MM.1S (cell line): ENCODE measurements at regions not wholly inside any gene's neighbourhood (a gene's known extent, or its start where the extent isn't known, plus 50 kb on each side); places are given as distances from the start of the nearest gene placed in this dataset.

Experiments
- DNase-seq: peaks from one replicate; pipeline ENCODE4 v3.0.0-alpha.2; 2015
- H2AFZ ChIP-seq: fragments of 300-600 bp; sonication (generic); 2 replicates; pipeline ENCODE4 v1.6.0; 2016; ENCODE audit warnings: antibody characterized with exemption, low read length
- H3F3A ChIP-seq: fragments of 300-600 bp; sonication (generic); 2 replicates; pipeline ENCODE4 v1.6.1; 2016; ENCODE audit warnings: mild to moderate bottlenecking, antibody characterized with exemption, low read length, moderate library complexity, mixed read lengths; ENCODE audit not compliant: insufficient read depth
- H3K27ac ChIP-seq: fragments of 300-600 bp; sonication (generic); 2 replicates; pipeline ENCODE4 v1.5.1; 2016; ENCODE audit warnings: mild to moderate bottlenecking, low read length
- H3K27me3 ChIP-seq: fragments of 300-600 bp; sonication (generic); replicated peaks from 2 replicates; pipeline ENCODE4 v1.6.0; 2016; ENCODE audit warnings: low read length; ENCODE audit not compliant: insufficient read depth
- H3K36me3 ChIP-seq: fragments of 300-600 bp; sonication (generic); replicated peaks from 2 replicates; pipeline ENCODE4 v1.6.1; 2016; ENCODE audit warnings: mild to moderate bottlenecking, low read length, mixed read lengths; ENCODE audit not compliant: insufficient read depth
- H3K4me1 ChIP-seq: fragments of 300-600 bp; sonication (generic); 2 replicates; pipeline ENCODE4 v1.6.1; 2016; ENCODE audit warnings: low read length, mixed read lengths
- H3K4me2 ChIP-seq: fragments of 300-600 bp; sonication (generic); 2 replicates; pipeline ENCODE4 v1.6.0; 2016; ENCODE audit warnings: low read depth, low read length
- H3K4me3 ChIP-seq: fragments of 300-600 bp; sonication (generic); 2 replicates; pipeline ENCODE4 v1.5.1; 2016; ENCODE audit warnings: low read length, mixed read lengths
- H3K79me2 ChIP-seq: fragments of 300-600 bp; sonication (generic); 2 replicates; pipeline ENCODE4 v1.6.1; 2016; ENCODE audit warnings: mixed run types, low read length, mixed read lengths
- H3K9ac ChIP-seq: fragments of 300-600 bp; sonication (generic); 2 replicates; pipeline ENCODE4 v1.6.1; 2016; ENCODE audit warnings: low read length, mixed read lengths
- H3K9me2 ChIP-seq: fragments of 300-600 bp; sonication (generic); replicated peaks from 2 replicates; pipeline ENCODE4 v1.6.1; 2016; ENCODE audit warnings: mild to moderate bottlenecking, low read length, mixed read lengths; ENCODE audit not compliant: insufficient read depth
- H3K9me3 ChIP-seq: fragments of 300-600 bp; sonication (generic); replicated peaks from 2 replicates; pipeline ENCODE4 v1.6.1; 2016; ENCODE audit warnings: mild to moderate bottlenecking, low read length, mixed read lengths; ENCODE audit not compliant: insufficient read depth
- H4K20me1 ChIP-seq: fragments of 300-600 bp; sonication (generic); 2 replicates; pipeline ENCODE4 v1.6.1; 2016; ENCODE audit warnings: mild to moderate bottlenecking, low read length, moderate library complexity, mixed read lengths; ENCODE audit not compliant: insufficient read depth
- CTCF ChIP-seq: fragments of 300-600 bp; sonication (generic); IDR thresholded peaks from 2 replicates; pipeline ENCODE4 v1.5.1; 2016; ENCODE audit warnings: antibody characterized with exemption, low read length, mixed read lengths
- EZH2 ChIP-seq: fragments of 300-600 bp; sonication (generic); optimal IDR thresholded peaks from 2 replicates; pipeline ENCODE3; 2017; ENCODE audit warnings: low read depth, mild to moderate bottlenecking, antibody characterized with exemption, low read length, mixed read lengths
- EZH2phosphoT487 ChIP-seq: fragments of 300-600 bp; sonication (generic); IDR thresholded peaks from 2 replicates; pipeline ENCODE4 v1.6.1; 2018; ENCODE audit warnings: antibody characterized with exemption, low read length

DNA sequence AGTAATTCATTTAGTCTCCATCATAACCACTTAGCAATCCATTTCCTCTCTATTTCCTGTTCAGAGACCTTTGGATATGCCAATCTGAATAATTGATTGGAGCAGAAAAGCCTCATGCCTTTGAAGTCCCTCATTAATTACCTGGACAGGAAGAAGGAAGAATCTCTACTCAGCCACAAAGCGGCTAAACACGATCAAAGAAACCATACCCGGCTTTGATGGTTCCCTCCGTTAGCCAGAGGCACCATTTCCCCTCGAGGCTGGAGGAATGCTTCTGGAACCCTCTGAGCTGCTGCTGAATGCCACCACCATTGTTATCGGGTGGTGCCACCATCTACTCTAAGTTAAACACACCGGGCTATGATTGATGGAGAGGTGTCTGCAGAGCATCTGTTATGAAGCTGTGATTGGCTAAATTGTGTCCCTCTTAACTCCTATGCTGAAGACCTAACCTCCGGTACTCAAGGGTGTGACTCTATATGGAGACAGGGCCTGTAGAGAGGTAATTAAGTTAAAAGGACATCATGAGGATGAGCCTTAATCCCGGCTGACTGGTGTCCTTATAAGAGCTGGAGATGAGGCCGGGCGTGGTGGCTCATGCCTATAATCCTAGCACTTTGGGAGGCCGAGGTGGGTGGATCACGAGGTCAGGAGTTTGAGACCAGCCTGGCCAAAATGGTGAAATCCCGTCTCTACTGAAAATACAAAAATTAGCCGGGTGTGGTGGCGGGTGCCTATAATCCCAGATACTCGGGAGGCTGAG is 168.6 kb downstream of the CTTN start:
- H3F3A ChIP-seq: no peaks in the 10 kb centered on the region
- H3K4me1 ChIP-seq: no peaks in the 10 kb centered on the region
- no peak overlapping the region for H3K27ac ChIP-seq
- H4K20me1 ChIP-seq: no peaks in the 10 kb centered on the region
- H3K9me2 ChIP-seq: no peaks in the 10 kb centered on the region
- no peak overlapping the region for H3K4me3 ChIP-seq
- H3K9ac ChIP-seq: no peak overlapping the region
- DNase-seq: no peak
- peaks cover 89% of the 10 kb centered on the region for H3K27me3 ChIP-seq
- TF ChIP-seq EZH2phosphoT487 (no peak), EZH2 (no peak), CTCF (no peak)
- no peaks in the 10 kb centered on the region for H3K79me2 ChIP-seq
- no peaks in the 10 kb centered on the region for H3K9me3 ChIP-seq
- H3K36me3 ChIP-seq: no peaks in the 10 kb centered on the region
- no peak overlapping the region for H2AFZ ChIP-seq
- no peak overlapping the region for H3K4me2 ChIP-seq

- TF ChIP-seq CTCF (no peak), EZH2 (no peak), EZH2phosphoT487 (no peak)
- Histone ChIP-seq H3K9me3 (no peaks in the 10 kb centered on the region), H4K20me1 (no peaks in the 10 kb centered on the region), H3K4me3 (no peak overlapping the region), H3K9ac (no peak overlapping the region), H3K4me1 (no peaks in the 10 kb centered on the region), H3K36me3 (no peaks in the 10 kb centered on the region), H3K79me2 (no peaks in the 10 kb centered on the region), H3K27ac (no peak overlapping the region), H3F3A (no peaks in the 10 kb centered on the region), H2AFZ (no peak overlapping the region), H3K4me2 (no peak overlapping the region), H3K27me3 (peaks cover 88% of the 10 kb centered on the region), H3K9me2 (no peaks in the 10 kb centered on the region)
- no peak for DNase-seq
These were observed 169.3 kb downstream of the CTTN start for GRCh38 chr11:70567680-70568034.

DNA sequence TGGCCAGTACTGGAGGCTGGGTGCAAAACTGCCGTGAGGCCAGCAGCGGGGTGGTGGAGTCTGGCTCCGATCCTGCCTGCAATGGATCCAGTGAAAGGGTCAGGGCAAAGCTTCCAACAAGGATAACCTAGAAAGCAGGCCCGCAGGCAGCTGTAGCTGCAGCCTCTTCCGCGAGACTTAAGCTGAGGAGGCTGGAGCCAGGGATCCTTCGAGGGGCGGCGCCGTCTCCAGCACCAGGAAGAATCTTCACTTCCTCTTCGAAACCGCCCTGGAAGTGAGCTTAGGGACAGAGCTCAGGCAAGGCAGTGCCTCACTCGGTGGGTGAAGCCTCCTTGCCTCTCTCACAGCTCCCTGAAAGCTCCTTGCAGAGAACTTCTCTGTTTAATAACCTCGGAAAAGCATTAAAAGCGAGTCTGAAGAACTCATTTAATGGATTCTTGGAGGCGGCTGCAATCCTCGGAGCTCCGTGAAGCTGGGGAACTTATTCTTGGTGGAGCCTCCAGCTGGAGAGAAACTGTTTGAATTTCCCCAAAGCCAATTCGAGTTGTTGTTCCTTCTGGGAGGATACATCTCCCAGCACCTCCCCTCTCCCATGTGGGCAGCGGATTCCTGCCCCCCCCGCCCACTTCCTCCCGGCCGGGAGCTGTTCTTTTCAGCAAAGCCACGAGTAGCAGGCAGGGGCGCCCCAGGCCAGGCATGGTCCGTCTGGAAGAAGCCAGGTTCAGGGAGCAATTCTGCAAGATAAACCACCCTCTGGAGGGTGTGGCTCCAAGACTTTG is 169.9 kb downstream of the CTTN start:
- H3K27me3 ChIP-seq: peaks cover 86% of the 10 kb centered on the region
- no peaks in the 10 kb centered on the region for H3K9me2 ChIP-seq
- H3K79me2 ChIP-seq: no peaks in the 10 kb centered on the region
- H2AFZ ChIP-seq: no peak overlapping the region
- no peak overlapping the region for H3K27ac ChIP-seq
- H4K20me1 ChIP-seq: no peaks in the 10 kb centered on the region
- no peak overlapping the region for H3K4me2 ChIP-seq
- H3K4me1 ChIP-seq: no peaks in the 10 kb centered on the region
- no peaks in the 10 kb centered on the region for H3K9me3 ChIP-seq
- H3F3A ChIP-seq: no peaks in the 10 kb centered on the region
- DNase-seq: no peak
- no peak overlapping the region for H3K4me3 ChIP-seq
- H3K9ac ChIP-seq: no peak overlapping the region
- TF ChIP-seq CTCF (no peak), EZH2phosphoT487 (no peak), EZH2 (no peak)
- H3K36me3 ChIP-seq: no peaks in the 10 kb centered on the region
